GM19395 (cell line): ENCODE measurements at regions not wholly inside any gene's neighbourhood (a gene's known extent, or its start where the extent isn't known, plus 50 kb on each side); places are given as distances from the start of the nearest gene placed in this dataset.
"Not testable (repeated sequence)": the region's sequence is repeated elsewhere in the genome, so short reads cannot be mapped to it uniquely, and the experiment has no call there.

Experiments
- ATAC-seq: cut with Tn5 transposase; IDR thresholded peaks from one replicate; pipeline ENCODE4 v1.9.1; 2021; ENCODE audit warnings: mild to moderate bottlenecking, moderate library complexity; ENCODE audit not compliant: unreplicated experiment

DNA sequence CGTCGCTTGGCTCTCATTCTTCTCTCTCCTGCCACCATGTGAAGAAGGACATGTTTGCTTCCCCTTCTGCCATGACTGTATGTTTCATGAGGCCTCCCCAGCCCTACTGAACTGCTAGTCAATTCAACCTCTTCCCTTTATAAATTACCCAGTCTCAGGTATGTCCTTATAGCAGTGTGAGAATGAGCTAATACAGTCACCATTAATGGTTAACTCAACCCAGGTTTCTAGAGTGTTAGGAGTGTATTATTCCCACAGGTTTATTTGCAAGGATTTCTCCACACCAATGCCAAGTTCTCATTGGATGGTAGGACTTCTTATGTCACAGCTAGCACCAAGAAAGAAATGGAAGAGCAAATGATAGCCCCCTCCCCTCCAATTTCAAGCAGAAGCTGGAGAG lies 71.9 kb downstream of the DYNAP start:
- no peak for ATAC-seq

DNA sequence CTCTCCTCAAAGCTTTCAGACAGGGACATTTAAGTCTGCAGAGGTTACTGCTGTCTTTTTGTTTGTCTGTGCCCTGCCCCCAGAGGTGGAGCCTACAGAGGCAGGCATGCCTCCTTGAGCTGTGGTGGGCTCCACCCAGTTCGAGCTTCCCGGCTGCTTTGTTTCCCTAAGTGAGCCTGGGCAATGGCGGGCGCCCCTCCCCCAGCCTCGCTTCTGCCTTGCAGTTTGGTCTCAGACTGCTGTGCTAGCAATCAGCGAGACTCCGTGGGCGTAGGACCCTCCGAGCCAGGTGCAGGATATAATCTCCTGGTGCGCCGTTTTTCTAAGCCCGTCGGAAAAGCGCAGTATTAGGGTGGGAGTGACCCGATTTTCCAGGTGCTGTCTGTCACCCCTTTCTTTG lies 78.7 kb downstream of the DYNAP start:
- ATAC-seq: not testable (repeated sequence)

DNA sequence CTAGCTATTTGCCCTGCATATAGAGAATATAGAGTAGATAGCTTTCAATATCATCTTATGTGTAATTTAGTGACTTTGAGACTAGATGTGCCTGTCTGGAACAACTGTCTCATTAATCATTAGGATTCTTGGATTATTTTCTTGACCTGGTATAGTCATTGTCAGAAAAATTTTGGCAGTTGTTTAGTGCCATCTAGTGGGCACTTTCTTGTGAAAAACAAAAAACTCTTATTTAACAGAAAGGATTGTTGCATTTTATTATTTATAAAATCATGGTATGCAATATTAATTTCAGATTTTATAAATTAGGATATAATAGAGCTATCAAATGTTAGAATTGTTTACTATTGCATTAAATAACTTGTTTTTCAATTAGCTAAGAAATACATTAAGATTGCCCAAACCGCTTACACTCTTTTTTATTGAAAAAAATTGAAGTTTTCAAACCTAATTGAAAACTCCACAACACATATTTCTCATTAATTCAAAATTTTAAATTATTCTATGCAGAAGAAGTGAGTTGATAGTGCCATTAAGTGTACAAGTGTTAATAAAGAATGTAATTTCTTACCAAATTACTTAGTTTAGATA lies 80.3 kb downstream of the DYNAP start:
- no peak for ATAC-seq

DNA sequence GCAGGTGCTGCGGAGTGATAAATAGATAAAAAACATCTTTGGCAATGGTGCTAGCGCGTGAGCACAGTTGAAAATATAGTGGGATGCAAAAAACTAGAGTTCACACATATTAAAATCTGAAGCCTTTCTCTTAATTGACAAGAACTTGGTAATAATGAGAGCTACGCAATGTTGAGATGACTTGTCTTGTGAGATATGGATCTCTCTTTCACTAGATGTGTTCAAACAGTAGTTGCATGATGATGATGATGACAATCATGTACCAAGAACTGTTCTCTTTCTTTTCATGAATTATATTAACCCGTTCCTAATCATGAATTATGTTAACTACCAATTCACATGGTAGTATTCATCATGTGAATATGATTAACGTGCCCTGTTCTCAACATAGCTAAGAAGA lies 81.1 kb downstream of the DYNAP start:
- ATAC-seq: no peak

DNA sequence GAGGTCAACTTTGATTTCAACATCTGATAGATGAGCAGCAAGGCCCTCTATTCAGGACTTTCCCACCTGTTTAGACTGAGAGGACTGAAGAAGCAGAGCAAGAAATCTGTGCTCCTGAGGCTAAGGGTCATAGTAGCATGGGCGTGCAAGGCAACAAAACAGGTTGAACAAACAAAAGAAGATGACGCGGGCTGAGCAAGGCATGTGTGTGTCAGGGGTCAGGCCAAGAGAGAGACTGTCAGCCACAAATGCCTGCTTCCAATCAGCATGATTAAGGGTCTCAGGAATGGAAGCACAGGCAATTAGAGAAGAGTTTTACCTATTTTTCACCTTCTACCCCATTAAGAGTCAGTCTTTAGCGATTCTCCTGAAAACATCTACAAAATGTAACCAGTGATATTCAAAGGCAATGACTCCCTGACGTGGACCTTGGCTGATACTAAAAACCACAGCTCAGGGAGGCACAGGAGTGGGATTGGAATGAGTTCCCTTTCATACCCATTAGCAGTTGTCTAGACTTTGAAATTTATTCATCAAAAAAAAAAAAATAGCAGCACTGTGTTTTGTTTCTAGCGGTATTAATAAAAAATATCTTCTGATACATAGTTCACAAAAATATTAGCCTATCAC lies 81.9 kb downstream of the DYNAP start:
- ATAC-seq: no peak

DNA sequence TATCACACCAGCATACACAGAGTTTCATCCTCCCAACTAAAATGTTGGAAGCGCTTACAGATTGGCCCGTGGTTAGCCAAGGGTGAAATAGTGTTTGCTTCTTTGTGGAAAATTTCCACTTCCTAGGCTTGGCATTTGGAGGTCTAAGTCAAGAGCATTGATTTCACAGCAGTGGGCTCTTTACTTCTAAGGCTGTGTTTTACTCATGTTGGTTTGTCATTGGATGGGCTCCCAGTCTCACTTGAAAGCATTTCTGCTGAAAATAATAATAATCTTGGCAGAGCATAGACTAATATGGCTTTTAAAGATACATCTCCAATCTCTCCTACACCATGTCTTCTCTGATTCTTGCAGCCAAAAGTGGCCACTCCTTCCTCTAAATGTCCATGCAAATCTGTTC lies 82.9 kb downstream of the DYNAP start:
- ATAC-seq: no peak

DNA sequence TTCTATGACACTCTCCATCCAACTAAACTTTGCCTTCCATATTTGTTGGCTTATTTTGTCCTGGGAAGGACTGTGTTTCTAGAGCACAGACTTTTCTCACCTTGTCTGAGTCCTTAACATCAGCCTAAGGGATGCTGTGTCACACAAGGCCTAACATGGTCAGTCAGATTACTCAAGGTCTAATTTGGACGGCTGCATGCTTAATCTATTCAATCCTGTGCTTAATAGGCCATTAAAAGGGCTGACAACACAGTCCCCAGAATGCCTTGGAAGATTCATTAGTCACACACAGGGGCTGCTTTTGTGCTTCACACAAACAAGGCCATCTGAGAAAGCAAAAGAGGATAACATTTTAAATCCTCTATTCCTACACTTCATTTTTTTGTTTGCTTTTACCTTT lies 84.0 kb downstream of the DYNAP start:
- ATAC-seq: no peak

DNA sequence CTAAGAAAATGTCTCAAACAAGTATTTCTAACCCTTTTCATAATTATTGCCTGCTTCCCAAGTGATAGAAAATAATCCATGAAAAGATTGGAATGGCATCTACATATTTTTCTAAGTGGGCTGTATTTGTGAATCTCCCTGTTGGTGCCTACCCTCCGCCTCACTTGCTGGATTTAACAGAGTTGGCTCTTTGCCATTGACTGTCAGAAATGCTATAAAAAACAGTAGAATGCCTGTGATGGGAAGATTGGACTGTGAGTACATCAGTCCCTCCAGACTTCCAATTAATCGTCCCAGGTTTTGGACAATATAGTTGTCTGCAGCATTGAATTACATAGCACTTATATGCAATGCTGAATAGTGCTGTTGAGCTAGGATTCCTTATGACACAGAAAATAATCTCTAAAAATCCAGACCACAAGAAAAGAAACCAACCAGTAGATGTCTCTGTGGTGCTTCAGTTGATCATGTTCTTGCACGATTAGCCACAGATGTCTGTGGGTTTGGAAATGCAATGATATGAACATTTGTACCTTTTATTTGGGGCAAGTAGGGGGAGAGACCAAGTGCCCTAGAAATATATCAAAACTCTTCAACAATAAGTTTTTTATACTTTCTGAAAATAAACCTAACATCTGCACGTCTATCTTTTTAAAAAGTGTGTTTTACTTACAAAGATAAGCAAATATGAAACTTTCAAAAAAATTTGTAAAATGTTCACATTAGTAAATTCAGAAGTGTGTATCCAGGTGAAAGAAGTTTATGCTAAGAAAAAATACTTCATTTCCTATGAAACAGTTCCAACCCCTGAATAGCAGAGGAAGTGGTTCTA lies 88.5 kb downstream of the DYNAP start:
- peak; percentile 82 for ATAC-seq

DNA sequence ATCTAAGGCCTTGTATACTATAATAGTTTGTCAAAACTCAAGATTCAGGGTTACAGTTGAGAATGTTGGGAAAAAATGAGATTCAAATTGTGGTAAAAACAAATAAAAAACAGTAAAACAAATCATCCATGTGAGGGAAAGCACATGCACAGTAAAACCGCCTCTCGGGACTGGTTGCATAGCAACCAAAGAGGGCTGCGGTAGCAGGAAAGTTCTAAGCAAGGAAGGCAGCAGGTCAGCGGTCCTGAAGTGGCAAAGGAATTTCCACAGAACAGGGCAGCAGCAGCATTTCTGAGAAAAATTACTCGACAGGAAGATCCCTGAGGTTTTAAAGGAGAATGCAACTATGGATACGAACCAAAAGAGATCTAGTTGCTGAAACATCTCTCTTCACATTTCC lies 93.7 kb downstream of the DYNAP start:
- no peak for ATAC-seq

DNA sequence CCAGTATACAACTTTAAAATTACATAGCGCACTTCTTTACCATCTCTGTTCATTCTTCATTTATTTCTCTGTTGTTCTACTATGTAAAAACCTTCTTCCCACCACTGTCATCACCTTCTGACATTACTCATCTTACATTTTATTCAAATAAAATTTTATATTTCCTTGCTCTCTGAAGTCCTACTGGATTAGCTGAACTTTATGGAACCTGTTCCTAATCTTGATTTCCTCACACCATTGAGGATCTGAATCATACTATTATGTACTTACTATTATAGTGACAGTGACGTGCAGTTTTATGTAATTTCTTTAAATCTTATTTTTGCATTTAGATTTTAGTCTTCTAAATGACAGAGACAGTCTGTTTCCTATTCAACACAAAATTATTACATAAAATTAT lies 98.3 kb downstream of the DYNAP start:
- ATAC-seq: no peak

DNA sequence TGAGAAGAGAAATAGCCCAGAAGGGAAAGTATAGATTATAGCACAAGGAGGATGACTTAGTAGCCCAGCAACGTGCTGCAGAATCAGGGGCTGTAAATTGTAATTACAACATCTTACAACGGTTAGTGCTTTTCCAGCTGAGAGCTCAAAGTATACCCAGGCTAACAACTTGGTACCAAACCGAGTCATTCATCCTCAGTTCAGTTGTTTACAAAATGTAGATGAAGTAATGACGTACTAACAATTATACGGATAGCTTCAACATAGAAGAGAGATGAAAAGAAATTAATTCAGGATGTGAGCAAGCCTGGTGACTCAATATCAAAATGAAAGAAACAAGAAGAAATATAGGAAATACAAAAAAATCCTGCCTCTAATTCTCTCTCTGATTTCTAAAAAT lies 99.2 kb downstream of the DYNAP start:
- ATAC-seq: no peak

DNA sequence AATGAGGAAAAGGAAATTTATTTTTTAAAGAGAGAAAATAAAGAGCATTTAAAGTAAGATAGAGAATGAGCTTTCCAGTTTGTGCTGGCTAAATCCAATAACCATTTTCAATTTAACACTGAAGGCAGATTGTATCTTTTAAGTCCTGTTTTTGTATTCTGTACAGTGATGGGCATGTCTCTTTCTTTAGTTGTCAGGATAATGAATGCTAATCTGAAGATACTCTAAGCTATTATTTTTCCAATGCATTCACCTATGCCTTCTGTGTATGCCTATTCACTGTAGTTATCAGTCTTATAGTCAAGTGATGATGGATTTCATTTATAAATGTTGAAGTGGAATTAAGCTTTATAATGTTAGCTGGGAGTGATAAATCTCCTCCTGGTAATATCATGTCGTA lies 101.4 kb downstream of the DYNAP start:
- no peak for ATAC-seq

DNA sequence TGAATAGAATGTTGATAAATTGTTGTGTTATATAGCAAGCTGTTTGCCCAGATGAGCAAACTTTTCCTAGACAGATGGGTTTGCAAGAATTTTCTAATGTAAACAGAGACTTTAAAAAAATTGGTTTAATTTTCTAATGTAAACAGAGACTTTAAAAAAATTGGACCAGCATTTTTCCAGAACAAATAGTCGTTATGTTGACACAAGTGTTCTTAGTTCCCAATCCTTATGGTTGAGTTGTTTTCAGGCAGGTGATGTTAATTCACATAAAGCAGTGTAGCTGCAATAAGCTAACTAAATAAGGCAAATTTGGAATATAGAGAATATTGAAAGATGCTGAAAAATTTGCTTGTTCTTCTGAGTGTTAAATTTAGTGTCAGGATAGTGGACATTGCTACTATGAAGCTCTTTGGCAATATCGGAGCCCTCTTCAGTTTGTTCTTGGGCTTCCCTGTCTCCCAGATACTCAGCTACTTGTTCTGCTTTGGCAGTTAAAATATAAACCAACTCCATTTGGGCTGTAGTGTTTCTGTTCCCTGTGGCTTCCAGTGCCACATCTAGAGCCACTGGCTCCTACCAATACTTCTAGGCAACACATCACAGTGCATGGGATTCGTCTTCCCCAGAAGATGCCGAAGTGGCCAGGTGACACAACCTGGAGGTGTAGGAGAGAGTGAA lies 105.7 kb downstream of the DYNAP start:
- ATAC-seq: no peak

DNA sequence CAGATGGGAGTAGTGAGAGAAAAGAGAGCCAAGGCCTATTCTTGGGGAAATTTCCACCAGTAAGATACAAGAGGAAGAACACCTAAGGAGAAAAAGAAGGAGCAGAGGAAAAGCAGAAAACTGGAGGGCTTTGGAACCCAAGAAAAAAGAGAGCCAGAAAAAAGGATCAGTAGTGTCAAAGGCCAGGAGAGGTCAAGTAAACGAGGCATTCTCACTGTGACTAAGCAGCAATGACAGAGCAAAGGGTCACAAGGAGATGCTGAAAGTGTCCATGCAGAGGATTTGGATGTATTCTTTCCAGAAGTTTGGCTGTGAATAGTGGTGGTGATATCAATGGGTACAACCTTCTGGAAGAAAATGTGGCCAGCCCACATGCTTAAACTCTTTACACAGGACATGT lies 109.5 kb downstream of the DYNAP start:
- no peak for ATAC-seq

DNA sequence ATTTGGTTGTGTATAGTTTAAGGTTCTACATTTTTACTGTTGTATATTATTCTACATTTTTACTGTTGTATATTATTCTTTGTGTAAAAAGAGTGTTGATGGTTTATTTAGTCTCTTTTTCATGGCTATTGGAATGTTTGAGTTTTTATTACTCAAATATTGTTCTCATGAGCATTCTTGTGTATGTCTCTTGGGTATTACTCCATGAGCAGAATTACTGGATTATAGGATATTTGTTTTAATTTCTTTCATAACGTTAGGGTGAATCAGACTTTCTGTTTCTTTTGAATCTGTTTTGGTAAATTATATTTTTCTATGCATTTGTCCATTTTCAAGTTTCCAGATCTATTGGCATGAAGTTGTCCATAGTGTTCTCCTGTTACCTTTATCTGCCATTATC lies 111.6 kb downstream of the DYNAP start:
- no peak for ATAC-seq

DNA sequence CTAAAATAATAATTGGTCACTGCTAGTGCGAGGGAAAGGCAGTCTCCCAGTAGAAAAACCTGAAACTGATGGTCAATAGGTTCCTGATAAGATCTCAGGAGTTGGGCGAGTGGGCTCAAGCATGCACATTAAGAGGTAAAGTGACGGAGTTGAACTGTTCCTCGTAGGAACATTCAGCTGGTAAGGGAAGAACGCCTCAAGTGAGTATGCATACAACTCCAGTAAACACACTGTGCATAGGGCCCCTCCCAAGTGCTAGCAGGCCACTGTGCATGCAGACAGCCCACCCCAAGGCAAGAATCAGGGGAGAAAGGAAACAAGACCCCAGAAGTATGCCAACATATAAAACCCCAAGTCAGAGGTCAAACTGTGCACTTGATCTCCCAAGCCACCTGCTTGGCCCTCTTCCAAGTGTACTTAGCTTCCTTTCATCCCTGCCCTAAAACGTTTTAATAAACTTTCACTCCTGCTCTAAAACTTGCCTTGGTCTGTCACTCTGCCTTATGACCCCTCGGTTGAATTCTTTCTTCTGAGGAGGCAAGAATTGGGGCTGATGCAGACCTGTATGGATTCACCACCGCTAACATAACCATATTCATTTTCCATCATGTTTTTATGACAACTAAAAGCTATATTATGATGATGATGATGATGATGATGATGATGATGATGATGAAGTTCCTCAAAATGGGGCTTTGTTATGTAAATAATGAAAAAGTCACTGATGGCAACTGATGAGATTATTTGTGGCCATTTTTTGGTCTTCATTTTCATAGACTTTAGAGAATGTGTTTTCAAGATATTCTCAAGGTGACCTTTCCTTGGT lies 118.0 kb upstream of the RAB27B start:
- ATAC-seq: no peak

DNA sequence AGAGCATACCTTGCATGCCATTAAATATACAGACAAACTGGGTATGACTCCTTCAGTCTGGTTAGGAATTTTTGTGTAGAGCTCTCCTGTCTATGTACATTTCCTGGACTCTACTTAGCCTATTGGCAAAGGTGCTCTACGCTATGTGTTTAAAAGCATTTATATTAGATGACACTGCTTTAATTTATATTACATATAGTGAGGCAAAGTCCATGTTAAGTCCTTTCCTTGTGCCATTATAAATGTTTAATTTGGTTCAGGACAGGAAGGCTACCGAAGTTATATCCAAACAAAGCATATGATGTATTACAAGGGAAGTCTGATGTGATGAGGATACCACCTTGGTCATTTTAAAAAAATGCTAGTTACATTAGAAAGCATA lies 117.4 kb upstream of the RAB27B start:
- no peak for ATAC-seq

DNA sequence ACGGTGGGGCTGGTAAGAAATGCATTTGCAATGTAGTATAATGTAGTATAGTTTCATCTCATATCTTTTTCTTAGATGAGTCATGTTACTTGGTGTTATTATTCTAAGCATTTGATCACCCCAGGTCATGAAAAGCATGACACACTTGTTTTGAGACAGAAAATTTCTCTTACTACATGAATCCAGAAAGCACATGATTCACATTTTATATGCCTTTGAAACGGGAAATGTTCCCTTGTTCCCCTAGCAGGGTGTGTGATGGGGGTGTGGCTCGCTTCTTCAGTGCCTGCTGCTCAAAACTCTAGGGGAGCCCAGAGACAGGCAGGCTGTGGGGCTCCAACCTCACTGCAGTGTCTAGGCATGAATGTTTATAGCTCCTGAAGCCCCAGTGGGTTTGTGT lies 116.0 kb upstream of the RAB27B start:
- no peak for ATAC-seq

DNA sequence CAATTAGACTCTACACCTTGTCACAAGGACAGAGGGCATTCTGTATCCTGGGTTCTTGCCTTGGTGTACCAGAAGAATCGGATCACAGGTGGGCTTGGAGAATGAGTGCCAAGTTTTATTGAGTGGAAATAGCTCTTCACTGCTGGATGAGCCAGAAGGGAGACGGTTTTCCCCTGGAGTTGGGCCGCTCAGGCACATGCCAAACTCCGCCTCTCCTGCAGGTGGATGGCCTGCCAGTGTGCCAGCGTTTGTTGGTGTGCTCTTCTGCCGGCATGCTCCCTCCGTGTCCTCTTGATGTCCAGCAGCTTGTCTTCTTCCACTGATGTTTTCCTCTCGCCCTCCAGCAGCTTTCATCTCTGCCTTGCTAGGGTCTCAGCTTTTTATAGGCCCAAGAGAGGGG lies 115.5 kb upstream of the RAB27B start:
- no peak for ATAC-seq

DNA sequence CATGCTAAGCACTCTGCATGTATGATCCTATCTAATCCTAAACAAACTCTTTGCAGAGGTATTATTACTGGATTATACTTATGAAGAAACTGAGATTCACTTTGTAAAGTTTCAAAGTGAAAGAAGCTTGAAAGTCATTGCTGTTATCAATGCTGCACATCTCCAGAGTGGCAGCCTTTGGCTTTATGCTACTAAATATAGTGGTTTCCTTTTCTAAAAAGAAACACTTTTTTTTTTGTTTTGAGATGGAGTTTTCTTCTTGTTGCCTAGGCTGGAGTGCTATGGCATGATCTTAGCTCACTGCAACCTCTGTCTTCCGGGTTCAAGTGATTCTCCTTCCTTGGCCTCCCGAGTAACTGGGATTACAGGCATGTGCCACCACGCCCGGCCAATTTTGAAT lies 114.9 kb upstream of the RAB27B start:
- ATAC-seq: no peak

DNA sequence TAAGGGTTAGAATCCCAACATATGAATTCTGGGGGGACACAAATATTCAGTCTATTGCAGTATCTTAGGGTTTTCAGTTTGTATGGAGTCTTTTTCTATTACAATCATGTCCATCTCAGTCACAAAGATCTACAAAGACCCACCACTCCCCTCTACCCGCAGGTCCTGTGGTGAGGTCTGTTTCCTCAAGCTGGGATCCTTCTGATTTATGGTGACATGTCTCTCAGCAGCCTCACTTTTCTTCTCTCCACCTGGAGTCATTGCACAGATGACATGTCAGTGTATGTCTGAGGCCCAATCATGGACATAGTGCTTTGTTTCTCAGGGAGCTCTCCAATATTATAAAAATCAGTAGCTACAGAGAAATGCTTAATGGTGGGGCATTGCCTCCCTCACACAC lies 113.4 kb upstream of the RAB27B start:
- no peak for ATAC-seq
